Fibroblast of lung (primary cell): ENCODE measurements at regions not wholly inside any gene's neighbourhood (a gene's known extent, or its start where the extent isn't known, plus 50 kb on each side); places are given as distances from the start of the nearest gene placed in this dataset.

Experiments
- EZH2 ChIP-seq: IDR thresholded peaks from 2 replicates; pipeline ENCODE4 v1.5.1; 2012; ENCODE audit warnings: low read length, control low read depth, mild to moderate bottlenecking; ENCODE audit errors: missing control alignments
- TF ChIP-seq, protein P1 (sequence below), 2 donors: IDR thresholded peaks in 1 of 2; conservative IDR thresholded peaks in 1 of 2; 1 replicate in 1 of 2; 2 replicates in 1 of 2; pipeline ENCODE4 v1.5.1; 2011 to 2012; ENCODE audit warnings: low read length in 2 of 2, control low read depth in 1 of 2, inconsistent platforms in 1 of 2, low read depth in 1 of 2, mild to moderate bottlenecking in 1 of 2

DNA sequence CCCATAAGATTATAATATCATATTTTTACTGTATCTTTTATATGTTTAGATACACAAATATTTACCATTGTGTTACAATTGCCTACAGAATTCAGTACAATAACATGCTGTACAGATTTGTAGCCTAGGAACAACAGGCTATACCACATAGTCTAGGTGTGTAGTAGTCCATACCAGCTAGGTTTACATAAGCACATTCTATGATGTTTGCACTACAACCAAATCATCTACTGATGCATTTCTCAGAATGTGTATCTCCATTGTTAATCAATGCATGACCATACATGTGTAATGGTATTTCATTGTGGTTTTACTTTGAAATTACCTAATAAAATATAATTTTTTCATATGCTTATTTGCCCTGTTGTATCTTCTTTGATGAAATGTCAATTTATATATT lies 288.1 kb upstream of the PCDH10 start:
- TF ChIP-seq EZH2: no peak
- TF ChIP-seq, protein P1, sequence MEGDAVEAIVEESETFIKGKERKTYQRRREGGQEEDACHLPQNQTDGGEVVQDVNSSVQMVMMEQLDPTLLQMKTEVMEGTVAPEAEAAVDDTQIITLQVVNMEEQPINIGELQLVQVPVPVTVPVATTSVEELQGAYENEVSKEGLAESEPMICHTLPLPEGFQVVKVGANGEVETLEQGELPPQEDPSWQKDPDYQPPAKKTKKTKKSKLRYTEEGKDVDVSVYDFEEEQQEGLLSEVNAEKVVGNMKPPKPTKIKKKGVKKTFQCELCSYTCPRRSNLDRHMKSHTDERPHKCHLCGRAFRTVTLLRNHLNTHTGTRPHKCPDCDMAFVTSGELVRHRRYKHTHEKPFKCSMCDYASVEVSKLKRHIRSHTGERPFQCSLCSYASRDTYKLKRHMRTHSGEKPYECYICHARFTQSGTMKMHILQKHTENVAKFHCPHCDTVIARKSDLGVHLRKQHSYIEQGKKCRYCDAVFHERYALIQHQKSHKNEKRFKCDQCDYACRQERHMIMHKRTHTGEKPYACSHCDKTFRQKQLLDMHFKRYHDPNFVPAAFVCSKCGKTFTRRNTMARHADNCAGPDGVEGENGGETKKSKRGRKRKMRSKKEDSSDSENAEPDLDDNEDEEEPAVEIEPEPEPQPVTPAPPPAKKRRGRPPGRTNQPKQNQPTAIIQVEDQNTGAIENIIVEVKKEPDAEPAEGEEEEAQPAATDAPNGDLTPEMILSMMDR (conservative IDR thresholded peaks at IDR 0.05 in 1 of 2, IDR thresholded peaks at IDR 0.05 in 1 of 2; ENCODE audit: low read depth in 1 of 2, low read length in 2 of 2): no peak
